NB4 (cell line): ENCODE measurements at regions not wholly inside any gene's neighbourhood (a gene's known extent, or its start where the extent isn't known, plus 50 kb on each side); places are given as distances from the start of the nearest gene placed in this dataset.

ENCODE experiments used
- CTCF ChIP-seq: IDR thresholded peaks from one replicate; pipeline ENCODE4 v1.5.1; 2012; ENCODE audit warnings: low read depth, low read length
- MAX ChIP-seq: IDR thresholded peaks from 2 replicates; pipeline ENCODE4 v1.6.1; 2011; ENCODE audit warnings: low read depth, low read length
- MYC ChIP-seq: IDR thresholded peaks from 2 replicates; pipeline ENCODE4 v1.6.1; 2011; ENCODE audit warnings: low read depth, low read length
- POLR2A ChIP-seq: IDR thresholded peaks from 2 replicates; pipeline ENCODE4 v1.6.1; 2011; ENCODE audit warnings: mild to moderate bottlenecking; ENCODE audit not compliant: insufficient read length; ENCODE audit errors: extremely low read depth

GRCh38 chr1:239155466-239156091 is 230.8 kb upstream of the CHRM3 start:
- TF ChIP-seq CTCF = no peak
- TF ChIP-seq POLR2A = no peak
- TF ChIP-seq MAX = no peak
- TF ChIP-seq MYC = no peak
